Erythroblast (primary cell): ENCODE measurements at regions not wholly inside any gene's neighbourhood (a gene's known extent, or its start where the extent isn't known, plus 50 kb on each side); places are given as distances from the start of the nearest gene placed in this dataset.

Experiments used
- GATA1 ChIP-seq: IDR thresholded peaks from 2 replicates; pipeline ENCODE4 v1.6.1; 2011; ENCODE audit warnings: low read depth, mild to moderate bottlenecking, control low read depth, low read length, moderate library complexity
- POLR2A ChIP-seq: IDR thresholded peaks from 2 replicates; pipeline ENCODE4 v1.6.1; 2011; ENCODE audit warnings: mild to moderate bottlenecking, low read length

- TF ChIP-seq POLR2A (no peak), GATA1 (no peak)
Observed at GRCh38 chr22:49453771-49454170, 373.9 kb downstream of the BRD1 start.
